ENCODE measurements at regions not wholly inside any gene's neighbourhood (a gene's known extent, or its start where the extent isn't known, plus 50 kb on each side); places are given as distances from the start of the nearest gene placed in this dataset.
"Not testable (repeated sequence)": the region's sequence is repeated elsewhere in the genome, so short reads cannot be mapped to it uniquely, and the experiment has no call there.

DNA sequence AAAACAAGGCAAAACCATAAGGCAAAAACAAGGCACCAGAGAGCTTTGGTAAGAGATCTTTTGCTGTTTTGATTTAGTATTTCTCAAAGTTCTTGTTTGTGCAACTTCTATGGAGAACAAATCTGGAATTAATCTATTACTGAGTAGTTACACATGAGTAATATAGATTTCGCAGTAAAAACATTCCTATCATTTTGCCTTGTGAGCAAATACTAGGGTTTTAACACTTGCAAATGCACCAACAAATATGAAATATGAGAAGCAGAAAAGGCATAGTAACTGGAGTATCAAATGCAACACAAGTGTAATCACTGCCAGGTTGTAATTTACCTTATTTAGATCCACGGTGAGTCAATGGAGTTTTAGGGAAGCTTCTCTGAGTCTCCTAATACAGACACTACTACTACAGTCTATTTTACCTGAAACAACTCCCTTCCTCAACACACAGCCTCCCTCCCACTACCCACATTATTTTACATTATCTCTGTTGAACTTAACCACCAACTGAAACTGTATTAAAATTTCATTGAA, 324.1 kb downstream of the FLRT2 start:
- Histone ChIP-seq H3K9me3 (ENCODE audit: control insufficient read depth, insufficient read depth, low read length) (no peaks in the 10 kb centered on the region), H3K4me1 (ENCODE audit: insufficient read depth, low read length) (no peaks in the 10 kb centered on the region), H3K36me3 (ENCODE audit: insufficient read depth, low read length) (no peaks in the 10 kb centered on the region), H3K9ac (ENCODE audit: low read depth, low read length) (no peak overlapping the region)

DNA sequence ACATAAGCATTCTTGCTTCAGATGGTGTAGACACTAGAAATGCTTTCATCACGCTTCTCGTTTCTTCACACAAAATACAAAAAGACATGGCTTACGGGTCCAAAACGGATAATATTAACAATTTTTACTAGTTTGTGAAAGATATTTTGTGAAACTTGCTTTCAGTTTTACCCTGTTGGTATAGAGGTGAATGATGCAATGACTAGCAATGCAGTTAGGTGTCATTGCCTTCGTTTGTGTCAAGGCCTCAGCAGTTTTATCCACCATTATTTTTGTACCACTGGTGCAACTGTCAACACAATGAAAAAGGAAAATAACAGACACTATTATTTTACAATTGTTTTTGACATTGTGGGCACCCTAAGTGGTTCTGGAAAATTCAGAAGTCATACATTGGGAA, 323.0 kb downstream of the FLRT2 start:
- H3K9me3 ChIP-seq (ENCODE audit: control insufficient read depth, insufficient read depth, low read length) = no peaks in the 10 kb centered on the region
- no peaks in the 10 kb centered on the region for H3K36me3 ChIP-seq (ENCODE audit: insufficient read depth, low read length)
- no peak overlapping the region for H3K9ac ChIP-seq (ENCODE audit: low read depth, low read length)
- H3K4me1 ChIP-seq (ENCODE audit: insufficient read depth, low read length) = no peaks in the 10 kb centered on the region

DNA sequence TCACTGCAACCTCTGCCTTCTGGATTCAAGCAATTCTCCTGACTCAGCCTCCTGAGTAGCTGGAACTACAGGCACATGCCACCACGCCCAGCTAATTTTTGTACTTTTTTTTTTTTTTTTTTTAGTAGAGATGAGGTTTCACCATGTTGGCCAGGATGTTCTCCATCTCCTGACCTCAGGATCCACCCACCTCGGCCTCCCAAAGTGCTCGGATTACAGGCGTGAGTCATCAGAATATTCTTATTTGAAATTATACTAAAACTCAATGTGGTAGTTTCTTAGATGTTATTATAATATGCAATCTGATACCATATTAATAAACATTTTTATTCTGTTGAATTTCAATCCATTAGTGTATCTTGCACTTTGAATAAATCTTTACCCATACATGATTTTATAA, 322.2 kb downstream of the FLRT2 start:
- not testable (repeated sequence) for H3K4me1 ChIP-seq (ENCODE audit: insufficient read depth, low read length); H3K9me3 ChIP-seq (ENCODE audit: control insufficient read depth, insufficient read depth, low read length); H3K9ac ChIP-seq (ENCODE audit: low read depth, low read length); H3K36me3 ChIP-seq (ENCODE audit: insufficient read depth, low read length)

DNA sequence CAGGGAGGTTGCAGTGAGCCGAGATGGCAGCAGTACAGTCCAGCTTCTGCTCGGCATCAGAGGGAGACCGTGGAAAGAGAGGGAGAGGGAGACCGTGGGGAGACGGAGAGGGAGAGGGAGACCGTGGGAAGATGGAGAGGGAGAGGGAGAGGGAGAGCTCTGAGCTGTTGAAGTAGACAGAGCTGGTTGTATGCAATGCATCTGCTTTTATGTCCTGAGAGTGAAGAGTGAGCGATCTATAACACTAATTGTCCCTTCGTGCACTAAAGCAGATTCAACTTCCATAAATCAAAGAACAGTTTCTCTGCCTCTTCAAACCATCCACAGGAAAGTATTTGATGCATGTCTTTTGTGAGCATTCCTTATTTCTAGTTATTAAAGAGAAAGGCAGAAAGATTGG, 300.6 kb downstream of the FLRT2 start:
- H3K9me3 ChIP-seq (ENCODE audit: control insufficient read depth, insufficient read depth, low read length); H3K9ac ChIP-seq (ENCODE audit: low read depth, low read length); H3K4me1 ChIP-seq (ENCODE audit: insufficient read depth, low read length); H3K36me3 ChIP-seq (ENCODE audit: insufficient read depth, low read length): not testable (repeated sequence)

DNA sequence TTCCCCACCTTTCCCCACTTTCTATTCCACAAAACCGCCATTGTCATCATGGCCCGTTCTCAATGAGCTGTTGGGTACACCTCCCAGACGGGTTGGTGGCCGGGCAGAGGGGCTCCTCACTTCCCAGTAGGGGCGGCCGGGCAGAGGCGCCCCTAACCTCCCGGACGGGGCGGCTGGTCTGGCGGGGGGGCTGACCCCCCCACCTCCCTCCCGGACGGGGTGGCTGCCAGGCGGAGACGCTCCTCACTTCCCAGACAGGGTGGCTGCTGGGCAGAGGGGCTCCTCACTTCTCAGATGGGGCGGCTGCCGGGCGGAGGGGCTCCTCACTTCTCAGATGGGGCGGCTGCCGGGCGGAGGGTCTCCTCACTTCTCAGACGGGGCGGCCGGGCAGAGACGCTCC, 299.7 kb downstream of the FLRT2 start:
- not testable (repeated sequence) for H3K36me3 ChIP-seq (ENCODE audit: insufficient read depth, low read length); H3K9me3 ChIP-seq (ENCODE audit: control insufficient read depth, insufficient read depth, low read length); H3K4me1 ChIP-seq (ENCODE audit: insufficient read depth, low read length); H3K9ac ChIP-seq (ENCODE audit: low read depth, low read length)

DNA sequence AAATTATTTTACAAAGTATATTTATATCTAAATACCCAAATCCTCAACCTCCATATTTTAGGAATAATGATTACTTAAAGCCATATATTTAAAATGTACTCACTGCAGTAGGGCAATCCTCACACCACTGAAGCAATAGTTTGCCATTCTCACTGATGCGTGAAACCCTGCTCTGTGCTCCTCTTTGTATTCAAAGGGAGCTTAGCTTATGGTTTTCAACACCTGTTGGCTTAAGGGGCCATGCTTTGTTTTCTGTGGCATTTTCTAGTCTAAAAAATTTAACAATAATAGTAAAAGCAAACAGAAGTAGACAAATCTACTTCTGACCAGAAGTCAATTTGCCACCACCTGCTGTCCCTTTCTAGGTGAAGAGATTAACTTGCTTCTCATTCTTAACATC, 294.6 kb downstream of the FLRT2 start:
- H3K4me1 ChIP-seq (ENCODE audit: insufficient read depth, low read length) = no peaks in the 10 kb centered on the region
- H3K9me3 ChIP-seq (ENCODE audit: control insufficient read depth, insufficient read depth, low read length) = no peaks in the 10 kb centered on the region
- no peak overlapping the region for H3K9ac ChIP-seq (ENCODE audit: low read depth, low read length)
- no peaks in the 10 kb centered on the region for H3K36me3 ChIP-seq (ENCODE audit: insufficient read depth, low read length)

DNA sequence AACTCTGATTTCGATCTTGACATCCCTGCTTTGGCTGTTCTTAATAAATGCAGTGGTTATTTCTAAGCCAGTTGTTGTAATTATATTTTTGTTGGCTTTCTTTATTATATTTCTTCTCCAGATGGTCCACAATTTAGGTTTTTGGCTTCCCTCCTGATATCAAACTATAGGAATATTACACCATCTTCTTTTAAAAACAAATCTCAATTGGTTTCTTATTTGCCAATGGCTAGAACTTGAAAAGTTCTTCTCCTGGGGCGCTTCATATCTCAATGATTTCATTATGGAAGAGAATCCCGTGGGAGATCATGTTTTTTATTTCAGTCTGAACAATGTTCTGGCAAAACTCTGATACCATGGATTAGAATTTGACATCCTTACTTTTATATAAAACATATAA, 292.3 kb downstream of the FLRT2 start:
- Histone ChIP-seq H3K9ac (ENCODE audit: low read depth, low read length) (no peak overlapping the region), H3K4me1 (ENCODE audit: insufficient read depth, low read length) (no peaks in the 10 kb centered on the region), H3K9me3 (ENCODE audit: control insufficient read depth, insufficient read depth, low read length) (no peaks in the 10 kb centered on the region), H3K36me3 (ENCODE audit: insufficient read depth, low read length) (no peaks in the 10 kb centered on the region)

DNA sequence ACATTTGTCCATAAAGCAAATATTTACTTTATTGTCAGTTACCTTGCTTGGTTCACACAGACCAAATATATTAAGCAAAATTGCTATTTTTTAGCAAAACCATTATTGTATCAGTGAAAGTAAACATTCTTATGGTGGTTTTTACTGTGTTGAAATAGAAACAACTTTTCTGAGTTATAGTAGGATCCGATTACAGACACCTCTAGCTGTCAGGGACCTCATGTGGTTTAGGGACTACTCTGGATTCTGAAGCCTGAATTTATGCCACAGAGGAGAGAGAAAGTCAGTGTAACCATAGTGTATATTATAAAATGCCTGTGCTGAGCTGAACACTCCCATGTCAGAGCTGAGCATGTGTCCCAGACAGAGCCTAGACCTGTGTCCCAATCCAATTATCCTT, 287.5 kb downstream of the FLRT2 start:
- no peaks in the 10 kb centered on the region for H3K4me1 ChIP-seq (ENCODE audit: insufficient read depth, low read length)
- no peaks in the 10 kb centered on the region for H3K36me3 ChIP-seq (ENCODE audit: insufficient read depth, low read length)
- H3K9me3 ChIP-seq (ENCODE audit: control insufficient read depth, insufficient read depth, low read length) = no peaks in the 10 kb centered on the region
- no peak overlapping the region for H3K9ac ChIP-seq (ENCODE audit: low read depth, low read length)

DNA sequence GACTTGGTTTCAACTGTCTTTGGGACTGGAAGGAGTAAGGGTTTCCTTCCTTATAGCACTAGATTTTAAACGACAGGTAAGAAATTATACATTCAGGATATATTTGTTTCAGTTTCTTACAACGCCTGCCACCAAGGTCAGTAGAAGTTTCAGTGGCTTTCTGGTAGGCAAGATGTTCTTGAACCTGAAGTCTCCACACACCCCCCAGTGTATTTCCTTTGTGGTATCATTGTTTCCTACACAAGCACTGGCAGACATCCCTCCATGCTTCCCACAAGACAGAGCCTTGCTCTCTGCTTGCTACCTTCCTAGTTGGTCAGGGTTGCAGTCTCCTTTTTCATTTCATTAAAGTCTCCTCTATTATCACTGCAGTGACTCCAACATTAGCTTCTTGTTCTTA, 283.1 kb downstream of the FLRT2 start:
- no peak overlapping the region for H3K9ac ChIP-seq (ENCODE audit: low read depth, low read length)
- no peaks in the 10 kb centered on the region for H3K9me3 ChIP-seq (ENCODE audit: control insufficient read depth, insufficient read depth, low read length)
- no peaks in the 10 kb centered on the region for H3K4me1 ChIP-seq (ENCODE audit: insufficient read depth, low read length)
- no peaks in the 10 kb centered on the region for H3K36me3 ChIP-seq (ENCODE audit: insufficient read depth, low read length)

DNA sequence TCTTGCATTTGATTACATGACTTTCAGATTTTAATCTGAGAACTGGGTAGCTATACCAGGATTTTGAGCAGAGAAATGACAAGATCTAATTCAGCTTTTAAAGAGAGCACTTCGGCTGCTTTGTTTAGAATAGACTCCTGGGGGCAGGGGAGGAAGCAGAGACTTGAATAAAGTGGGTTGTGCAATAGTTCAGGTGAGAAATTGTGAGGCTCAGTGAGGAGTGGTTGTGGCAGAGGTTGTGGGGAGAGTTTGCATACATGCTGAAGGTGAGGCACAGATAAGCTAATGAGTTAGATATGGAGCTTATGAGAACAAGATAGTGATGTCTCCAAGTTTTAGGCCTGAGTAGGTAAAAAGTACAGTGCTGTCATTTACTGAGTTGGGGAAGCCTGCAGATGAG, 281.4 kb downstream of the FLRT2 start:
- H3K9ac ChIP-seq (ENCODE audit: low read depth, low read length) = no peak overlapping the region
- H3K9me3 ChIP-seq (ENCODE audit: control insufficient read depth, insufficient read depth, low read length) = no peaks in the 10 kb centered on the region
- no peaks in the 10 kb centered on the region for H3K36me3 ChIP-seq (ENCODE audit: insufficient read depth, low read length)
- H3K4me1 ChIP-seq (ENCODE audit: insufficient read depth, low read length) = no peaks in the 10 kb centered on the region

DNA sequence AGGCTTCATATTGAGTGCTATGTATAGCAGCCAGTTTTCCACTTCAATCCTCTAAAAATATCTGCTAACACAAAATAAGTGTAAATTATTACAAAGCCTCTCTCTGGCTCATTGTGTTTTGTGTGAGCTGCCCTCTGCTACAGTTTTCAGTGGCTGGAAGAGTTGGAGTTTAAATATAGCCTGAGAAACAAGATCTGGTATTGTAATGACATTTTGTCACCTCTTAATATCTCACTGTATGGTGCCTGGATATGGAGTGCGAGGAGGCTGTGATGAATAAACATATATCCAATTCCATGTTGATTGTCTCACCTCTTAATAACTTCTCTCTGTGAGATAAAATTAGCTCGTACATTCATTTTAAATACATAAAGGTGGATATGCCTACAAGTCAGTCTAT, 269.7 kb downstream of the FLRT2 start:
- H3K4me1 ChIP-seq (ENCODE audit: insufficient read depth, low read length) = no peaks in the 10 kb centered on the region
- no peak overlapping the region for H3K9ac ChIP-seq (ENCODE audit: low read depth, low read length)
- H3K9me3 ChIP-seq (ENCODE audit: control insufficient read depth, insufficient read depth, low read length) = no peaks in the 10 kb centered on the region
- no peaks in the 10 kb centered on the region for H3K36me3 ChIP-seq (ENCODE audit: insufficient read depth, low read length)

DNA sequence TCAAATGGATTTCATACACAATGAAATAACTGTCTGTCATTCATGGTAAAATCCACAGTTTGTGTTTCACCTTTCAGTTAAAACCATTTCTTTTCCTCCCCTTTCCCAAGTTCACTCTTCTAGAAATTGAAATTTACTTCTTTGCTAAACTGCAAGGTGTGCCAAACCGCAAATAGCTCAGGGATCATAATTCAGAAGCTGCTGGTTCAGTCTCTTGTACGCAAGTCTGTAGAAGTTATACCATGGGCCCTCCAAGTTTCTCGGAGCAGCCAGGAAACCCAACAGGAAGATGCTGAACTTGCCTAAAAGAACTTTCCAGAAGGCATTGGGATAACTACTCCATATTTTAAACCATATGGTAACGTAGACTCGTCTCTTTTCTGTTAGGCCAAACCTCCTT, 268.9 kb downstream of the FLRT2 start:
- Histone ChIP-seq H3K4me1 (ENCODE audit: insufficient read depth, low read length) (no peaks in the 10 kb centered on the region), H3K9ac (ENCODE audit: low read depth, low read length) (no peak overlapping the region), H3K9me3 (ENCODE audit: control insufficient read depth, insufficient read depth, low read length) (no peaks in the 10 kb centered on the region), H3K36me3 (ENCODE audit: insufficient read depth, low read length) (no peaks in the 10 kb centered on the region)

DNA sequence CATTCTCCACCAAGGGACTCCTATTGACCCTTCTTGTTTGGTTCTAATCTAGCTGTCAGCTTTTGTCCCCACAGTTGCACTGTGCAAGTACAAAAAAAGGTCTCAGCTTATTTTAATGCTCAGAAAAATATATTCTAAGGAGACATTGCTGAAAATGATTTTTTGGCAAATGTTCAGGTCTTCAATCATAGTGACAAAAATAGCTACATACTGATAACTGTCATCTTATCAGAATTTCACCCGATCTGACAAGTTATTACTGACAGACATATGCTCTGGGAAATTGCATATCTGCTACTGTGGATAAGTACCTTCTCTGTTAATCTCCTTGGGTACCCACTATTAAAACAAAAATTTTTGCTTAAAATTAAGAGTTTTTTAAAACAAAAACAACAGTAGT, 263.6 kb downstream of the FLRT2 start:
- Histone ChIP-seq H3K9me3 (ENCODE audit: control insufficient read depth, insufficient read depth, low read length) (no peaks in the 10 kb centered on the region), H3K4me1 (ENCODE audit: insufficient read depth, low read length) (no peaks in the 10 kb centered on the region), H3K36me3 (ENCODE audit: insufficient read depth, low read length) (no peaks in the 10 kb centered on the region), H3K9ac (ENCODE audit: low read depth, low read length) (no peak overlapping the region)

DNA sequence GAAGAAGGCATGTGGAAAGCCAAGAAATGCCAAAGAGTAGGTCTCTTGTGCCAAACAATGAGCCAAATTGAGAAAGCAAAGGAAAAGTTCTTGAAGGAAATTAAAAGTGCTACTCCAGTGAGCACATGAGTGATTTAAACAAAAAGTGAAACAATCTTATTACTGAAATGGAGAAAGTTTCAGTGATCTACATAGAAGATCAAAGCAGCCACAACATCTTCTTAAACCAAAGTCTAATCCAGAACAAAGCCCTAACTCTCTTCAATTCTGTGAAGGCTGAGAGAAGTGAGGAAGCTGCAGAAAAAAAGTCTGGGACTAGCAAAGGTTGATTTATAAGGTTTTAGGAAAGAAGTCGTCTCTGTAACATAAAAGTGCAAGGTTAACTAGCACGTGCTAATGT, 259.6 kb downstream of the FLRT2 start:
- Histone ChIP-seq H3K4me1 (ENCODE audit: insufficient read depth, low read length) (peaks cover 5% of the 10 kb centered on the region; the same call in 1 of the 2 replicates), H3K36me3 (ENCODE audit: insufficient read depth, low read length) (no peaks in the 10 kb centered on the region), H3K9me3 (ENCODE audit: control insufficient read depth, insufficient read depth, low read length) (no peaks in the 10 kb centered on the region), H3K9ac (ENCODE audit: low read depth, low read length) (no peak overlapping the region)

DNA sequence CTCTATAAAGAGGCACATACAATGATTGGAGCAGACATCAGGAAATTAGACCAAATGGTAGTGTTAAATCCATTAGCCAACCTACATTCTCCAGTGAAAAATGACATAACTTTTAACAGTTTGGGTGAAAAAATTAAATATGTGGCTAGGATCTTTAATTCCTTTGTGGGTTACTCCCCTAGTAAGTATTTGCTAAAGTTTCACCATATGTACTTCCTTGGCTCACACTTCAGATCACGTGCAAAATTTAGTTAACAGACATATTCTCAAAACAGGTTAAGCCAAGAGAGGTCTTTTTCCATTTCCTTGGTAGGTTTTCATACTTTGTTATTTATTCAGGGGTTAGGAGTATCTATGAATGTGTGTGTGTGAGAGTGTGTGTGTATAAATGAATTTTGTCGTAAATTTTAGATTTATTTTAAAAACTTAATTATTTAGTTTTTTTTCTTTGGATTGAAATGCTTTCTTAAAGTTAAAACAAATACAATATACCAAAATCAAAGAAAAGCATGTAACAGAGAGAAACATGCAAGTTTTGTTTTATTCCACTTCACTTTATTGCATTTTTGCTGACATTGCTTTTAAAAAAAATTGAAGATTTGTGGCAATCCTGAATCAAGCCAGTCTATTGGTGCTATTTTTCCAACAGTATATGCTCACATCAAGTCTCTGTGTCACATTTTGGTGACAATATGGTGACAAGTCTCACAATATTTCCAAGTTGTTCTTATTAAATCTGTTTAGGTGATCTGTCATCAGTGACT, 258.7 kb downstream of the FLRT2 start:
- Histone ChIP-seq H3K9ac (ENCODE audit: low read depth, low read length) (no peak overlapping the region), H3K4me1 (ENCODE audit: insufficient read depth, low read length) (peaks cover 5% of the 10 kb centered on the region; the same call in 1 of the 2 replicates), H3K9me3 (ENCODE audit: control insufficient read depth, insufficient read depth, low read length) (no peaks in the 10 kb centered on the region), H3K36me3 (ENCODE audit: insufficient read depth, low read length) (no peaks in the 10 kb centered on the region)

All from ES-I3 (cell line).